Glutamatergic neuron (in vitro differentiated cells): ENCODE measurements at regions not wholly inside any gene's neighbourhood (a gene's known extent, or its start where the extent isn't known, plus 50 kb on each side); places are given as distances from the start of the nearest gene placed in this dataset.

Experiments used
- DNase-seq: peaks from one replicate; pipeline ENCODE4 v3.0.0; 2022
- H3K27ac Mint-ChIP-seq: one replicate; pipeline ENCODE4 v1.8.0; 2020; ENCODE audit warnings: mild to moderate bottlenecking, mixed read lengths, inconsistent platforms; ENCODE audit not compliant: unreplicated experiment
- H3K27me3 Mint-ChIP-seq: one replicate; pipeline ENCODE4 v1.8.0; 2020; ENCODE audit warnings: mild to moderate bottlenecking, moderate library complexity, mixed read lengths, inconsistent platforms; ENCODE audit not compliant: unreplicated experiment
- H3K36me3 Mint-ChIP-seq: one replicate; pipeline ENCODE4 v1.8.0; 2020; ENCODE audit warnings: mild to moderate bottlenecking, mixed read lengths, inconsistent platforms; ENCODE audit not compliant: unreplicated experiment
- H3K4me1 Mint-ChIP-seq: one replicate; pipeline ENCODE4 v1.8.0; 2020; ENCODE audit warnings: mild to moderate bottlenecking, low read depth, mixed read lengths, inconsistent platforms; ENCODE audit not compliant: unreplicated experiment
- H3K4me3 Mint-ChIP-seq: one replicate; pipeline ENCODE4 v1.8.0; 2020; ENCODE audit warnings: mild to moderate bottlenecking, mixed read lengths, inconsistent platforms; ENCODE audit not compliant: unreplicated experiment
- H3K9me3 Mint-ChIP-seq: one replicate; pipeline ENCODE4 v1.8.0; 2020; ENCODE audit warnings: mild to moderate bottlenecking, moderate library complexity, mixed read lengths, inconsistent platforms; ENCODE audit not compliant: unreplicated experiment
- TF ChIP-seq, protein P1 (sequence below): fragments of 200-600 bp; sonication (generic); IDR thresholded peaks from one replicate; pipeline ENCODE4 v1.5.0; 2021; ENCODE audit not compliant: partially characterized antibody, unreplicated experiment

DNA sequence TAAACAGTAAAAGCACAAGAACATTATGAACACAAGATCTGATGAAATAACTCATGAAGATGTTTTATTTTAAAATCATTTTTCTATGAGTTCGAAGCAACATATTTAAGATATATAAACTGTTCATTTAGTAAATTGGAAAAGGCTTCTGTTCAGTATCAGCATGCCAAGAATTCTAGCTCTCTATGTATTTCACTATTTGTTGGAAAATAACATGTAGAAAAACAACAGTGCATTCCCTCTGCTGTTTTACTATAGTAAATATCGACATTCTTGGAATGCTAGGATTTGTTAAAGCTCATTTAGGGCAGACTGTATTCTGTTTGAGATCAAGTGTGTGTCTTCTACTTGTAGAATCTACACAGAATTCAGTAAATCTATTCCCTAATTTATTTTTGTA lies 750.2 kb downstream of the CCDC85A start:
- TF ChIP-seq, protein P1, sequence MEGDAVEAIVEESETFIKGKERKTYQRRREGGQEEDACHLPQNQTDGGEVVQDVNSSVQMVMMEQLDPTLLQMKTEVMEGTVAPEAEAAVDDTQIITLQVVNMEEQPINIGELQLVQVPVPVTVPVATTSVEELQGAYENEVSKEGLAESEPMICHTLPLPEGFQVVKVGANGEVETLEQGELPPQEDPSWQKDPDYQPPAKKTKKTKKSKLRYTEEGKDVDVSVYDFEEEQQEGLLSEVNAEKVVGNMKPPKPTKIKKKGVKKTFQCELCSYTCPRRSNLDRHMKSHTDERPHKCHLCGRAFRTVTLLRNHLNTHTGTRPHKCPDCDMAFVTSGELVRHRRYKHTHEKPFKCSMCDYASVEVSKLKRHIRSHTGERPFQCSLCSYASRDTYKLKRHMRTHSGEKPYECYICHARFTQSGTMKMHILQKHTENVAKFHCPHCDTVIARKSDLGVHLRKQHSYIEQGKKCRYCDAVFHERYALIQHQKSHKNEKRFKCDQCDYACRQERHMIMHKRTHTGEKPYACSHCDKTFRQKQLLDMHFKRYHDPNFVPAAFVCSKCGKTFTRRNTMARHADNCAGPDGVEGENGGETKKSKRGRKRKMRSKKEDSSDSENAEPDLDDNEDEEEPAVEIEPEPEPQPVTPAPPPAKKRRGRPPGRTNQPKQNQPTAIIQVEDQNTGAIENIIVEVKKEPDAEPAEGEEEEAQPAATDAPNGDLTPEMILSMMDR, result no peak
- Mint-ChIP-seq H3K9me3 (no peaks in the 10 kb centered on the region), H3K4me1 (no peaks in the 10 kb centered on the region), H3K27ac (no peak overlapping the region), H3K4me3 (no peak overlapping the region), H3K36me3 (no peaks in the 10 kb centered on the region), H3K27me3 (no peaks in the 10 kb centered on the region)
- DNase-seq, result no peak

DNA sequence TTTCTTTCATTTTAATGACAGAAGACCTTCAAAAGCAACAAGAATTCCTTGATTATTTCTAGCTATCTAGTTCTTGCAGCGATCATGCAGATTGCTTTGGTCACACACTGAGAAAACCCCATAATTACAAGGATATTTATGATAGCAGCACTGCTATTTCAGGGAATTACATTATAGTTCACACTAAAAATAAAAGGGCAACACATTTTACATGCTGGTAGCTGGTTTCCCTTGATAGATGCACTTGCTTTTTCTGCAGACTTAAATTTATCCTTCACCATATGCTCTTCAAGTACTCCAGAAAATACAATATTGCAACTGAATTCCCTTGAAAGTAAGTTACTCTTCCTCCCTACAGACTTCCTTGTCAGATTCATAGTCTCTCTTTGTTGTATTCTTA lies 751.1 kb downstream of the CCDC85A start:
- Mint-ChIP-seq H3K27me3 (no peaks in the 10 kb centered on the region), H3K36me3 (no peaks in the 10 kb centered on the region), H3K4me1 (no peaks in the 10 kb centered on the region), H3K9me3 (no peaks in the 10 kb centered on the region), H3K4me3 (no peak overlapping the region), H3K27ac (no peak overlapping the region)
- TF ChIP-seq, protein P1, result no peak
- DNase-seq, result no peak

DNA sequence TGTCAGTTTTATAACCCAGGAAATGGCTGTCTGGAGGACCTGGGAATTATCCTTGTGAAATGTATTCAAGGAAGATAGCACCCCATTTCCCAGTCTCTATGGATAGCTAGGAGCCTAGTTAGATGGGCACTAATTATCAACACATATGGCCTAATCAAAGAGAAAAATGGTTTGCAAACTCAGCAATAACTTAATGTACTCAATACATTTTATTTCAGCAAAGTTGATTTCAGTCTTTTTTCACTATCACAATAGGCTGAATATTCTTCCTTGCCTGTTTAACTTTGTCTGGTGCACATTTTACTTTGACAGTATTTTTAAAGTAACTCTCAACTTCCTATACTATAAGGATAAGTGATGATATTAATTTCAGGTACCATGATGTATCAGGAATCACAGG lies 756.3 kb downstream of the CCDC85A start:
- H3K9me3 Mint-ChIP-seq, result no peaks in the 10 kb centered on the region
- no peak overlapping the region for H3K27ac Mint-ChIP-seq
- TF ChIP-seq, protein P1, result no peak
- DNase-seq, result no peak
- H3K27me3 Mint-ChIP-seq, result no peaks in the 10 kb centered on the region
- no peak overlapping the region for H3K4me3 Mint-ChIP-seq
- no peaks in the 10 kb centered on the region for H3K4me1 Mint-ChIP-seq
- H3K36me3 Mint-ChIP-seq, result no peaks in the 10 kb centered on the region

DNA sequence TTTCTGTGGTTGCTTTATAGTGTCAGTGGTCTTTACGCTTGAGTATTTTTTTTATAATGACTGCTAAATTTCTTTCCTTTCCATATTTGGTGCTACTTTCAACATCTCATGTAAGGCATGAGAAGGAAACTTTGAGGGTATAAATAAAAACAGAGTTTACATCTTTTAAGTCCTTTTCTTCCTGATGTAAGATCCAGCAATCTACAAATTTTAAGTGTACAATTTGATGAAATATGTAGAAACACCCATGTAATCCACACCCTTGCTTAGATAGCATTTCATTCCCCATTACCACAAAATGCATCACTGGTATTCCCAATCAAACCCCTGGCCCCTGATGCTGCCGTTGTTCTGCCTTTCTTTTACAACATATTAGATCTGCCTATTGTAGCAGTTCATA lies 769.1 kb downstream of the CCDC85A start:
- H3K27ac Mint-ChIP-seq, result no peak overlapping the region
- no peaks in the 10 kb centered on the region for H3K27me3 Mint-ChIP-seq
- H3K4me1 Mint-ChIP-seq, result no peaks in the 10 kb centered on the region
- TF ChIP-seq, protein P1, result no peak
- H3K36me3 Mint-ChIP-seq, result peaks cover 10% of the 10 kb centered on the region
- DNase-seq, result no peak
- H3K9me3 Mint-ChIP-seq, result no peaks in the 10 kb centered on the region
- no peak overlapping the region for H3K4me3 Mint-ChIP-seq

DNA sequence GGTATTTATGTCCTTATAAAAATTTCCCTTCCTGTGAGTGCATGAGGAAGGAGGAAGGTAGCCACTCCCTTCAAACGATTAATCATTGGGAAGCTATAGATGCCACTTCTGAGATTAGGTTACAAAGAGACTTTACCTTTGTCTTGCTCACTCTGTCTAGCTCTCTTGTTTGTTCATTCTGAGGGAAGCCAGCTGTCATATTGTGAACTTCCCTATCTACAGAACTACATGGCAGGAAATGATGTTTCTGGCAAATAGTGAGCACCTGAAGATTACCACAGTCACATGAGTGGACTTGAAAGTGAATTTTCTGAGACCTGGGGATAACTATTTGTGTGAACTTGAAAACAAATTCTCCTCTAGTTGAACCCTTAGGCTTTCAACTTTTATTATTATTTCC lies 776.8 kb downstream of the CCDC85A start:
- H3K9me3 Mint-ChIP-seq, result no peaks in the 10 kb centered on the region
- no peaks in the 10 kb centered on the region for H3K4me1 Mint-ChIP-seq
- H3K27ac Mint-ChIP-seq, result no peak overlapping the region
- TF ChIP-seq, protein P1, result no peak
- H3K27me3 Mint-ChIP-seq, result no peaks in the 10 kb centered on the region
- no peak overlapping the region for H3K4me3 Mint-ChIP-seq
- peaks cover 4% of the 10 kb centered on the region for H3K36me3 Mint-ChIP-seq
- DNase-seq, result no peak
